ENCODE measurements at regions not wholly inside any gene's neighbourhood (a gene's known extent, or its start where the extent isn't known, plus 50 kb on each side); places are given as distances from the start of the nearest gene placed in this dataset.

DNA sequence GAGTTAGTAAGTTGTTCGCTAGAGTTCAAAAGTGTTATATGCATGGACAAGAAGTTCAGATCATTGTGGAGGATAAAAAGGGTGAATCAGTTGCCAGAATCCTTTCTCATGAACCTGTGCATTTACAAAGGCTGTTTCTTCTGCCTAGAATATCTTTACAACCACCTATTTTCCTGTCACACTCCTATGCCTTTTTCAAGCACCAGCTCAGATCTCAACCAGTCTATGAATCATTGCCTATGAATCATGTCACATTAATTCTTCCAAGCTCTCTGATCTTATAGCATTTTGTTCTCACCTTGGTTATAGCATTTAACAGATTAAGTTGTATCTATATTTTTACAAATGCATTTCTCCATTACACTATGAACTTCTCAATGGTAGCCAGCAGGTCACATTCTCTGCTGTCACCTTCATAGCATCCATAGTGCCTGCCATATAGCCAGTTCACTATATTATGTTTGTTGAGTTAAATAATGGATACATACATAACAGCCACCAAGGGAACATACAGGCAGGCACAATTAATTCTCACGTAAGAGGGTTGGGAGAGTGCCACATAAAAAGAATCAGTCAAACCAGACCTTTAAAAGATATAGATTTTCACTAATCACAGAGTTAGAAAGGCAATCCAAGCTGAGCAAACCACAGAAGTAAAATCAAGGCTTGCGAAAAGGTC, 573.0 kb downstream of the FOXG1 start:
- no peak for DNase-seq (ENCODE audit: low read depth, low spot score)
- in situ Hi-C loops (cut with HindIII; ENCODE audit: low sequenced_read_pairs), result no loop called here
- TF ChIP-seq, protein P1, sequence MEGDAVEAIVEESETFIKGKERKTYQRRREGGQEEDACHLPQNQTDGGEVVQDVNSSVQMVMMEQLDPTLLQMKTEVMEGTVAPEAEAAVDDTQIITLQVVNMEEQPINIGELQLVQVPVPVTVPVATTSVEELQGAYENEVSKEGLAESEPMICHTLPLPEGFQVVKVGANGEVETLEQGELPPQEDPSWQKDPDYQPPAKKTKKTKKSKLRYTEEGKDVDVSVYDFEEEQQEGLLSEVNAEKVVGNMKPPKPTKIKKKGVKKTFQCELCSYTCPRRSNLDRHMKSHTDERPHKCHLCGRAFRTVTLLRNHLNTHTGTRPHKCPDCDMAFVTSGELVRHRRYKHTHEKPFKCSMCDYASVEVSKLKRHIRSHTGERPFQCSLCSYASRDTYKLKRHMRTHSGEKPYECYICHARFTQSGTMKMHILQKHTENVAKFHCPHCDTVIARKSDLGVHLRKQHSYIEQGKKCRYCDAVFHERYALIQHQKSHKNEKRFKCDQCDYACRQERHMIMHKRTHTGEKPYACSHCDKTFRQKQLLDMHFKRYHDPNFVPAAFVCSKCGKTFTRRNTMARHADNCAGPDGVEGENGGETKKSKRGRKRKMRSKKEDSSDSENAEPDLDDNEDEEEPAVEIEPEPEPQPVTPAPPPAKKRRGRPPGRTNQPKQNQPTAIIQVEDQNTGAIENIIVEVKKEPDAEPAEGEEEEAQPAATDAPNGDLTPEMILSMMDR (IDR thresholded peaks at IDR 0.05; ENCODE audit: low read depth, low read length), result no peak
- H3K4me3 ChIP-seq (ENCODE audit: low read depth, low read length), result no peak overlapping the region

DNA sequence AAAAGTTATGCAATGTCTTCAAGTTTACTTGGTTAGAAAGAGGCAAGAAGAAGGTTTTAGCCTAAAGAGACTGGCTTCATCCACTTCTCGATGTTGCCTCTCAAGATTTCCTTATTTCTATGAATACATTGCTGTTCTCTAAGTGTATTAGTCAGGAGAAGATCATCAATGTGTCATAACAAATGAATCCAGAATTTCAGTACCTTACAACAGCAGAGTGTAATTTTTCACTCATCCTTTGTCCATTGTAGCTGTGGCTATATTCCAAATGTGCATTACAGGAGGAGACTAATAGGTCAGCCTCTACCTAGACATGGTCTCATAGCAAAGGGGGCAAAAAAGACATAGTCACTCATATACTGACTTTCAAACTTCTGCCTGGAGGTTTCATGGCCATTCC, 579.1 kb downstream of the PRKD1 start:
- DNase-seq (ENCODE audit: low read depth, low spot score), result no peak
- TF ChIP-seq, protein P1 (IDR thresholded peaks at IDR 0.05; ENCODE audit: low read depth, low read length), result no peak
- in situ Hi-C loops (cut with HindIII; ENCODE audit: low sequenced_read_pairs), result no loop called here
- no peak overlapping the region for H3K4me3 ChIP-seq (ENCODE audit: low read depth, low read length)

DNA sequence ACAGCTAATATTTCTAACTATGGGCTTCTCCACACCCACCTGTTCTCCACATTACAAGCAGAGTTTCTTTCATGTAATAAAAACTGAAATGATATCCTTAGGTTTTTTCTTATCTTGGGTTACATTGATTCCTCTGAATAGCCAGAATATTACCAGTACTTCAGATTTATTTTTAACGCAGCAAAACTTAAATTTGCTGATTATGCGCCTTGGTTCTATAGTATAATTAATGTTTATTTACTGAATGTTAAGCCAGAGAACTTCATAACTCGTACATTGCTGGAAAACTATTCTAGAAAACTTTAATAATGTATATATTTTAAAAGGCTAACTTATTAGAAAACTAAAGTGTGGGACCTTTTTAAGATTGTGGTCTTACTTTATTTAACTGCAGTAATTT, 577.2 kb downstream of the PRKD1 start:
- in situ Hi-C loops (cut with HindIII; ENCODE audit: low sequenced_read_pairs), result no loop called here
- no peak overlapping the region for H3K4me3 ChIP-seq (ENCODE audit: low read depth, low read length)
- no peak for DNase-seq (ENCODE audit: low read depth, low spot score)
- TF ChIP-seq, protein P1 (IDR thresholded peaks at IDR 0.05; ENCODE audit: low read depth, low read length), result no peak

DNA sequence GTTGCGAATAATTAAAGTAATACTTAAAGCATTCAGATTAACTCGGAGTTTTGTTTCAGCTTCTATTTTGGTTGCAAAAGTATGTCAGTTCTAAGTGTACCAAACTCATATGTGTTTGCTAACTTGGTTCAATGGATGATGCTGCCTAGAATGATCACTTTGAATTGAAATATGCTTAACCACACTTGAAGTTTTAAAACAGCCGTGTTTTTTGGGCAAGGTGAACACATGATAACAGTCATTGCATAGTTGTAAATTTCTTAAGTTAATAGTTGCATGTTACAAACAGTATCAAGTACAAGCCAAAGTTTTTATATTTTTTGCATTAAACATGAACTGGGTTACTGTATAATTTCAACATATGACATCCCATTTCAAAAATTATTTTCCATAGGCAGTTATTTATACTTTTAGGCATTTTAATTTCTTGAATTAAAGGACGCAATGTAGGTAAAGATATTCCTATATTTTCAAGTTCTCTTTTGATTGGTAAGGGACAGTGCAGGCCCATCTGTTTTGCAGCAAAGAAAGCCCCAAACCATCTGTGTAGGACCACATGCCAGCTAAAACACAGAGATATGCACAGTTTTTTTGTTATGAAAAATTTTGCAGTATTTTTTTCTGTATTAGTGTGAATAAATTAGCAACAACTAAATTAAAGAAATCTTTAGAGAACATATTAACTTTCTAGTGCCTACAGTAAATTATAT, 575.5 kb downstream of the PRKD1 start:
- TF ChIP-seq, protein P1 (IDR thresholded peaks at IDR 0.05; ENCODE audit: low read depth, low read length), result no peak
- no peak overlapping the region for H3K4me3 ChIP-seq (ENCODE audit: low read depth, low read length)
- in situ Hi-C loops (cut with HindIII; ENCODE audit: low sequenced_read_pairs), result no loop called here
- no peak for DNase-seq (ENCODE audit: low read depth, low spot score)

DNA sequence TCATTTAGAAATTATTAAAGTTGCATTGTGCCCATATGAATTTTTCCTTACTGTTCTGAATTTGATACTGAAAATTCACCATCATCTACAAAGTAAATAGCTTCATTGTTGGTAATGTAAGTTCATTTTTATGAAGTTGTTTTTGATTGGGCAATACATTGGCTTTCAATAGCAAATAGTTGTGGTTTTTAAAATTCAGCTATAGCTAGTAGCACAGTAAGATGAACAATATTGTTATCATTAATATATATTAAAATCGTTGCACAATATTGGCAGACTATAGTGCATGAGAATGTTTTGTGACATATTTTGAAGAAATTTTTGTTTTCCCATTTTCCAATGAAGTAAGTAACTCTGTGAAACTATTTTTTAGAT, 575.0 kb downstream of the PRKD1 start:
- DNase-seq (ENCODE audit: low read depth, low spot score), result no peak
- in situ Hi-C loops (cut with HindIII; ENCODE audit: low sequenced_read_pairs), result no loop called here
- H3K4me3 ChIP-seq (ENCODE audit: low read depth, low read length), result no peak overlapping the region
- TF ChIP-seq, protein P1 (IDR thresholded peaks at IDR 0.05; ENCODE audit: low read depth, low read length), result no peak

DNA sequence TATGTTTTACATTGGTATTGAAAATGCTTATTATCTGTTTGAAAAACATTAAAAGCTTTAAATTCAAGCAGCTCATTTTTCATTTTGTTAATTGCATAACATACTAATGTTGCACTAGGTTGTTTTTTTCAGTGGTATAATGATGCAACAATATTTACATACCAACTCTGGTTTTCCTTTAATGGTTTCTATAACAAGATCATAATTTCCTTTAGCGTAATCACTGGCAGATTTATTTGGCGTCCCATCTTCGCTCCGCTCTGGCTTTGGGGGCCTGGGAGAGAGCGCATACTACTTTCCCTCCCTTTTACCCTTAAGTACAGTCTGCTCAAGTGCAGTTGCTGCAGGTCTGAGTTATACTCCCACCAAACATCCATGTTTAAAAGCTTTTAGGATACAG, 574.1 kb downstream of the PRKD1 start:
- no peak overlapping the region for H3K4me3 ChIP-seq (ENCODE audit: low read depth, low read length)
- in situ Hi-C loops (cut with HindIII; ENCODE audit: low sequenced_read_pairs), result no loop called here
- DNase-seq (ENCODE audit: low read depth, low spot score), result no peak
- TF ChIP-seq, protein P1 (IDR thresholded peaks at IDR 0.05; ENCODE audit: low read depth, low read length), result no peak

Data from astrocyte of the spinal cord (primary cell).